CD4-positive, alpha-beta memory T cell (primary cell): ENCODE measurements at regions not wholly inside any gene's neighbourhood (a gene's known extent, or its start where the extent isn't known, plus 50 kb on each side); places are given as distances from the start of the nearest gene placed in this dataset.

ENCODE experiments used
- CTCF ChIA-PET: fragments of 350-600 bp; sonication (Branson Sonifier 250); formaldehyde crosslinking; loops from one replicate; lab custom pipeline; 2021; ENCODE audit warnings: inconsistent platforms; ENCODE audit not compliant: partially characterized antibody; lab: Charles Lee
- POLR2A ChIA-PET: fragments of 350-600 bp; sonication (Branson Sonifier 250); formaldehyde crosslinking; loops from one replicate; lab custom pipeline; 2021; ENCODE audit not compliant: partially characterized antibody; lab: Charles Lee
- DNase-seq, 5 donors: peaks; one replicate each; pipeline versions ENCODE4 v3.0.0 to v3.0.0-alpha.2; 2020 to 2022; ENCODE audit warnings: mixed read lengths in 1 of 5
- H3K27ac ChIP-seq: one replicate; pipeline ENCODE4 v1.7.0; 2013; ENCODE audit warnings: low read depth, low read length
- H3K27me3 ChIP-seq: 2 replicates; pipeline ENCODE4 v1.7.0; 2013; ENCODE audit warnings: mild to moderate bottlenecking, low read length, moderate library complexity; ENCODE audit not compliant: insufficient read depth
- H3K36me3 ChIP-seq: 2 replicates; pipeline ENCODE4 v1.7.0; 2013; ENCODE audit warnings: mild to moderate bottlenecking, low read length, moderate library complexity; ENCODE audit not compliant: insufficient read depth
- H3K4me1 ChIP-seq: 2 replicates; pipeline ENCODE4 v1.7.0; 2013; ENCODE audit warnings: mild to moderate bottlenecking, low read length, moderate library complexity; ENCODE audit not compliant: insufficient read depth
- H3K4me3 ChIP-seq, 2 donors: one replicate each; pipeline ENCODE4 v1.7.0; 2013; ENCODE audit warnings: low read length in 2 of 2, mild to moderate bottlenecking in 1 of 2
- H3K9me3 ChIP-seq, 2 donors: one replicate each; pipeline ENCODE4 v1.7.0; 2013; ENCODE audit warnings: low read length in 2 of 2, control low read depth in 1 of 2; ENCODE audit not compliant: control insufficient read depth in 1 of 2
- H3K27ac Mint-ChIP-seq, 7 donors: one replicate each; pipeline ENCODE4 v1.8.0; 2020 to 2021; ENCODE audit warnings: mixed read lengths in 7 of 7, mild to moderate bottlenecking in 6 of 7, inconsistent platforms in 3 of 7, moderate library complexity in 3 of 7
- H3K27me3 Mint-ChIP-seq, 2 donors: one replicate each; pipeline ENCODE4 v1.8.0; 2020 to 2021; ENCODE audit warnings: mixed read lengths in 2 of 2
- H3K36me3 Mint-ChIP-seq, 2 donors: one replicate each; pipeline ENCODE4 v1.8.0; 2020 to 2021; ENCODE audit warnings: mixed read lengths in 2 of 2, inconsistent platforms in 1 of 2, mild to moderate bottlenecking in 1 of 2
- H3K4me1 Mint-ChIP-seq, 4 donors: one replicate each; pipeline ENCODE4 v1.8.0; 2020 to 2021; ENCODE audit warnings: mixed read lengths in 4 of 4, mild to moderate bottlenecking in 1 of 4
- H3K4me3 Mint-ChIP-seq, 8 donors: one replicate each; pipeline ENCODE4 v1.8.0; 2020 to 2021; ENCODE audit warnings: mixed read lengths in 8 of 8, mild to moderate bottlenecking in 7 of 8, moderate library complexity in 6 of 8, inconsistent platforms in 3 of 8
- H3K9me3 Mint-ChIP-seq, 8 donors: one replicate each; pipeline ENCODE4 v1.8.0; 2020 to 2021; ENCODE audit warnings: mixed read lengths in 8 of 8, mild to moderate bottlenecking in 5 of 8, inconsistent platforms in 3 of 8, moderate library complexity in 1 of 8
- intact Hi-C: fragments of 100-400 bp; cut with micrococcal nuclease; formaldehyde crosslinking; loops from one replicate; pipeline ENCODE4 v1.15.1; 2023

- intact Hi-C loops, result no loop called here
- peaks cover 0 to 1% (median 0%) of the 10 kb centered on the region in 4 donors for H3K4me1 Mint-ChIP-seq
Measured at GRCh38 chr2:195396479-195396878, 260.5 kb upstream of the SLC39A10 start.

GRCh38 chr2:195395362-195395761 is 261.7 kb upstream of the SLC39A10 start:
- POLR2A ChIA-PET, result no interaction called here

More at GRCh38 chr2:195396479-195396878, 260.5 kb upstream of the SLC39A10 start:
- H3K4me1 ChIP-seq, result no peaks in the 10 kb centered on the region
- H3K4me3 Mint-ChIP-seq, result no peak overlapping the region
- H3K36me3 Mint-ChIP-seq, result no peaks in the 10 kb centered on the region
- POLR2A ChIA-PET, result interaction anchor here (1.0 kb wide), 1 partner anchor 42 kb away, joined by 4 read pairs; no protein-coding TSS in a partner anchor
- H3K9me3 Mint-ChIP-seq, result no peaks in the 10 kb centered on the region
- no peaks in the 10 kb centered on the region for H3K27me3 ChIP-seq
- no peaks in the 10 kb centered on the region for H3K9me3 ChIP-seq
- CTCF ChIA-PET, result no interaction called here
- DNase-seq, result no peak
- H3K27ac Mint-ChIP-seq, result no peak overlapping the region
- H3K36me3 ChIP-seq, result no peaks in the 10 kb centered on the region
- no peak overlapping the region for H3K27ac ChIP-seq
- H3K27me3 Mint-ChIP-seq, result no peaks in the 10 kb centered on the region
- no peak overlapping the region for H3K4me3 ChIP-seq

GRCh38 chr2:195392446-195393336 is 264.3 kb upstream of the SLC39A10 start:
- Histone ChIP-seq H3K36me3 (no peaks in the 10 kb centered on the region), H3K27ac (no peak overlapping the region), H3K9me3 (no peaks in the 10 kb centered on the region), H3K4me3 (no peak overlapping the region), H3K4me1 (no peaks in the 10 kb centered on the region), H3K27me3 (no peaks in the 10 kb centered on the region)
- Mint-ChIP-seq H3K36me3 (no peaks in the 10 kb centered on the region), H3K27ac (no peak overlapping the region), H3K4me3 (no peak overlapping the region), H3K4me1 (peaks cover 0 to 1% (median 0%) of the 10 kb centered on the region in 4 donors), H3K9me3 (peaks cover 0 to under 1% (median 0%) of the 10 kb centered on the region in 8 donors), H3K27me3 (no peaks in the 10 kb centered on the region)
- intact Hi-C loops, result no loop called here
- ChIA-PET POLR2A (no interaction called here), CTCF (no interaction called here)
- DNase-seq, result no peak

More at GRCh38 chr2:195395362-195395761, 261.7 kb upstream of the SLC39A10 start:
- Mint-ChIP-seq H3K4me1 (peaks cover 0 to 1% (median 0%) of the 10 kb centered on the region in 4 donors), H3K4me3 (no peak overlapping the region), H3K36me3 (no peaks in the 10 kb centered on the region), H3K27me3 (no peaks in the 10 kb centered on the region), H3K27ac (no peak overlapping the region), H3K9me3 (no peaks in the 10 kb centered on the region)
- intact Hi-C loops, result no loop called here
- no peaks in the 10 kb centered on the region for H3K4me1 ChIP-seq
- H3K27ac ChIP-seq, result no peak overlapping the region
- DNase-seq, result no peak
- H3K9me3 ChIP-seq, result no peaks in the 10 kb centered on the region
- H3K27me3 ChIP-seq, result no peaks in the 10 kb centered on the region
- H3K36me3 ChIP-seq, result no peaks in the 10 kb centered on the region
- H3K4me3 ChIP-seq, result no peak overlapping the region
- CTCF ChIA-PET, result no interaction called here

GRCh38 chr2:195390686-195391321 is 266.2 kb upstream of the SLC39A10 start:
- ChIA-PET CTCF (no interaction called here), POLR2A (no interaction called here)
- Mint-ChIP-seq H3K9me3 (peaks cover 0 to 3% (median 0%) of the 10 kb centered on the region in 8 donors), H3K27ac (no peak overlapping the region), H3K27me3 (no peaks in the 10 kb centered on the region), H3K36me3 (no peaks in the 10 kb centered on the region), H3K4me1 (peaks cover 0 to 1% (median 0%) of the 10 kb centered on the region in 4 donors), H3K4me3 (no peak overlapping the region)
- H3K36me3 ChIP-seq, result no peaks in the 10 kb centered on the region
- no peak for DNase-seq
- no peaks in the 10 kb centered on the region for H3K4me1 ChIP-seq
- intact Hi-C loops, result no loop called here
- no peaks in the 10 kb centered on the region for H3K27me3 ChIP-seq
- H3K4me3 ChIP-seq, result no peak overlapping the region
- no peaks in the 10 kb centered on the region for H3K9me3 ChIP-seq
- no peak overlapping the region for H3K27ac ChIP-seq

- intact Hi-C loops, result no loop called here
Measured at GRCh38 chr2:195388028-195388427, 269.0 kb upstream of the SLC39A10 start.

GRCh38 chr2:195382186-195382585 is 274.8 kb upstream of the SLC39A10 start:
- H3K4me3 ChIP-seq, result no peak overlapping the region
- POLR2A ChIA-PET, result no interaction called here
- CTCF ChIA-PET, result no interaction called here

More at GRCh38 chr2:195388028-195388427, 269.0 kb upstream of the SLC39A10 start:
- Mint-ChIP-seq H3K27ac (no peak overlapping the region), H3K36me3 (no peaks in the 10 kb centered on the region), H3K27me3 (no peaks in the 10 kb centered on the region), H3K4me3 (no peak overlapping the region), H3K4me1 (peaks cover 0 to 6% (median 4%) of the 10 kb centered on the region in 4 donors), H3K9me3 (peaks cover 0 to 3% (median 0%) of the 10 kb centered on the region in 8 donors)
- CTCF ChIA-PET, result no interaction called here
- no peak overlapping the region for H3K4me3 ChIP-seq
- POLR2A ChIA-PET, result no interaction called here
- no peak for DNase-seq
- no peaks in the 10 kb centered on the region for H3K4me1 ChIP-seq
- no peaks in the 10 kb centered on the region for H3K36me3 ChIP-seq
- H3K9me3 ChIP-seq, result no peaks in the 10 kb centered on the region
- H3K27me3 ChIP-seq, result no peaks in the 10 kb centered on the region
- H3K27ac ChIP-seq, result no peak overlapping the region

More at GRCh38 chr2:195382186-195382585, 274.8 kb upstream of the SLC39A10 start:
- intact Hi-C loops, result no loop called here
- Mint-ChIP-seq H3K9me3 (peaks cover 0 to 2% (median 0%) of the 10 kb centered on the region in 8 donors), H3K27me3 (no peaks in the 10 kb centered on the region), H3K4me3 (peak overlapping the region in 3 of 8 donors; percentile 45 to 66 (median 55)), H3K4me1 (peaks cover 11 to 21% (median 13%) of the 10 kb centered on the region in 4 donors), H3K36me3 (no peaks in the 10 kb centered on the region), H3K27ac (peak overlapping the region in 6 of 7 donors; percentile 0 to 87 (median 54))
- Histone ChIP-seq H3K27me3 (no peaks in the 10 kb centered on the region), H3K27ac (no peak overlapping the region), H3K36me3 (no peaks in the 10 kb centered on the region), H3K9me3 (no peaks in the 10 kb centered on the region), H3K4me1 (peaks cover 15% of the 10 kb centered on the region)
- DNase-seq, result peak in 4 of 5 donors; percentile 33 to 45 (median 38)
